Astrocyte (in vitro differentiated cells and primary cell): ENCODE measurements at regions not wholly inside any gene's neighbourhood (a gene's known extent, or its start where the extent isn't known, plus 50 kb on each side); places are given as distances from the start of the nearest gene placed in this dataset.

Experiments
- CTCF ChIP-seq: IDR thresholded peaks from 2 replicates; pipeline ENCODE4 v1.5.1; 2011; ENCODE audit warnings: low read depth, mild to moderate bottlenecking, inconsistent platforms, low read length, moderate library complexity; ENCODE audit not compliant: insufficient read depth
- EZH2 ChIP-seq: IDR thresholded peaks from 2 replicates; pipeline ENCODE4 v1.6.1; 2012; ENCODE audit warnings: mild to moderate bottlenecking, low read length, inconsistent platforms; ENCODE audit not compliant: insufficient read depth

GRCh38 chr11:116052603-116053547 lies 548.7 kb upstream of the CADM1 start:
- TF ChIP-seq CTCF (no peak), EZH2 (no peak)
